HEK293 (cell line): ENCODE measurements at regions not wholly inside any gene's neighbourhood (a gene's known extent, or its start where the extent isn't known, plus 50 kb on each side); places are given as distances from the start of the nearest gene placed in this dataset.

ENCODE experiments used
- YY1 ChIP-seq: fragments of 450-650 bp; formaldehyde crosslinking; IDR thresholded peaks from 2 replicates; pipeline ENCODE4 v1.5.1; 2018; ENCODE audit warnings: missing biosample characterization, missing genetic modification characterization
- ZSCAN23 ChIP-seq: fragments of 450-650 bp; formaldehyde crosslinking; IDR thresholded peaks from 2 replicates; pipeline ENCODE4 v1.5.1; 2016; ENCODE audit warnings: missing biosample characterization, missing genetic modification characterization
- TF ChIP-seq, protein P1 (sequence below): fragments of 450-650 bp; formaldehyde crosslinking; IDR thresholded peaks from 2 replicates; pipeline ENCODE4 v1.5.1; 2016; ENCODE audit warnings: missing biosample characterization, missing genetic modification characterization

DNA sequence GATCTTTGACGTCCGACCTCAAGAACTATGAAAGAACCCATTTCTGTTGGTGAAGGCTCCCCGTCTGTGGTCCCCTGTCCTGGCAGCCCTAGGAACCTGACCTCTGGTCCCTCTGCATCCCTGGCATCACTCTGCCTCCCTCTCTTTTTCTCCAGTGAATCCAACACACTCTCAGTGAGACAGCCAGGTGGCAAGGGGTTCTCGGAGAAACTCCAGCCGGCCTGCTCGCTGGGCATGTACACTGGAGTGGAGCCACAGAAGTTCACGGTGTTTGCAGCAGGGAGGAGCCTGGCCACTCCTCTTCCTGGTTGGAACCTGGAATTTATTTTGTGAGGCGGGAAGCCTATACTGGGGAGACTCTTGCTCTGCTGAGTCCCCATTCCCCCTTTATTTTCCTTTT lies 230.2 kb upstream of the AJAP1 start:
- TF ChIP-seq ZSCAN23 (tag by site-specific recombination) (no peak), YY1 (tag by site-specific recombination) (no peak)
- TF ChIP-seq, protein P1, sequence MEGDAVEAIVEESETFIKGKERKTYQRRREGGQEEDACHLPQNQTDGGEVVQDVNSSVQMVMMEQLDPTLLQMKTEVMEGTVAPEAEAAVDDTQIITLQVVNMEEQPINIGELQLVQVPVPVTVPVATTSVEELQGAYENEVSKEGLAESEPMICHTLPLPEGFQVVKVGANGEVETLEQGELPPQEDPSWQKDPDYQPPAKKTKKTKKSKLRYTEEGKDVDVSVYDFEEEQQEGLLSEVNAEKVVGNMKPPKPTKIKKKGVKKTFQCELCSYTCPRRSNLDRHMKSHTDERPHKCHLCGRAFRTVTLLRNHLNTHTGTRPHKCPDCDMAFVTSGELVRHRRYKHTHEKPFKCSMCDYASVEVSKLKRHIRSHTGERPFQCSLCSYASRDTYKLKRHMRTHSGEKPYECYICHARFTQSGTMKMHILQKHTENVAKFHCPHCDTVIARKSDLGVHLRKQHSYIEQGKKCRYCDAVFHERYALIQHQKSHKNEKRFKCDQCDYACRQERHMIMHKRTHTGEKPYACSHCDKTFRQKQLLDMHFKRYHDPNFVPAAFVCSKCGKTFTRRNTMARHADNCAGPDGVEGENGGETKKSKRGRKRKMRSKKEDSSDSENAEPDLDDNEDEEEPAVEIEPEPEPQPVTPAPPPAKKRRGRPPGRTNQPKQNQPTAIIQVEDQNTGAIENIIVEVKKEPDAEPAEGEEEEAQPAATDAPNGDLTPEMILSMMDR (tag by site-specific recombination) = no peak
